GM18508 (cell line): ENCODE measurements at regions not wholly inside any gene's neighbourhood (a gene's known extent, or its start where the extent isn't known, plus 50 kb on each side); places are given as distances from the start of the nearest gene placed in this dataset.
"Not testable (repeated sequence)": the region's sequence is repeated elsewhere in the genome, so short reads cannot be mapped to it uniquely, and the experiment has no call there.

Experiments used
- ATAC-seq: cut with Tn5 transposase; IDR thresholded peaks from one replicate; pipeline ENCODE4 v1.9.1; 2021; ENCODE audit warnings: moderate number of reproducible peaks; ENCODE audit not compliant: insufficient read depth, unreplicated experiment

DNA sequence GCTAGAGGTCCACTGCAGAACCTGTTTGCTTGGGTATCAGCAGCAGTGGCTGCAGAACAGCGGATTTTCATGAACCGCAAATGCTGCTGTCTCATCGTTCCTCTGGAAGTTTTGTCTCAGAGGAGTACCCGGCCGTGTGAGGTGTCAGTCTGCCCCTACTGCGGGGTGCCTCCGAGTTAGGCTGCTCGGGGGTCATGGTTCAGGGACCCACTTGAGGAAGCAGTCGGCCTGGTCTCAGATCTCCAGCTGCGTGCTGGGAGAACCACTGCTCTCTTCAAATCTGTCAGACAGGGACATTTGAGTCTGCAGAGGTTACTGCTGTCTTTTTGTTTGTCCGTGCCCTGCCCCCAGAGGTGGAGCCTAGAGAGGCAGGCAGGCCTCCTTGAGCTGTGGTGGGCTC is 109.5 kb upstream of the TMEM196 start:
- ATAC-seq = not testable (repeated sequence)

GRCh38 chr7:19872094-19872493 is 98.7 kb upstream of the TMEM196 start:
- ATAC-seq = no peak

DNA sequence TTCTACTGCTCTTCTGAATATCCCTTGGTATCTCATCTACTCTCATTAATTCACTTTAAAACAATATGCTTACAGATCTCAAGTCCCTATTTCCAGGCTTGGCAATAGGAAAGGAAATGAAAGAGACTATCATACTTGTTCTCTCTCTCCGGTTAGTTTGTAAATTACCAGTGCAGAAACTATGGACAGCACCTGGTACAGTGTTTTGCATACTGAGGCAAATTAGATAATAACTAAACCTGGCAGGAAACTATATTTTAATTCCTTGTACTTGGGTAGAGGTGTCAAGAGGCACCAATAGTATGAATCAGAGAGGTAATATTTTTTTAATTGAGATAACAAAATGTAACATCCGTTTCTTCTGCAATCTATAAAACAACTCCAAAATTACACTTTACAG is 97.7 kb upstream of the TMEM196 start:
- ATAC-seq = peak; percentile 38

- peak; percentile 77 for ATAC-seq
Measured at GRCh38 chr7:19869979-19870378, 96.6 kb upstream of the TMEM196 start.

DNA sequence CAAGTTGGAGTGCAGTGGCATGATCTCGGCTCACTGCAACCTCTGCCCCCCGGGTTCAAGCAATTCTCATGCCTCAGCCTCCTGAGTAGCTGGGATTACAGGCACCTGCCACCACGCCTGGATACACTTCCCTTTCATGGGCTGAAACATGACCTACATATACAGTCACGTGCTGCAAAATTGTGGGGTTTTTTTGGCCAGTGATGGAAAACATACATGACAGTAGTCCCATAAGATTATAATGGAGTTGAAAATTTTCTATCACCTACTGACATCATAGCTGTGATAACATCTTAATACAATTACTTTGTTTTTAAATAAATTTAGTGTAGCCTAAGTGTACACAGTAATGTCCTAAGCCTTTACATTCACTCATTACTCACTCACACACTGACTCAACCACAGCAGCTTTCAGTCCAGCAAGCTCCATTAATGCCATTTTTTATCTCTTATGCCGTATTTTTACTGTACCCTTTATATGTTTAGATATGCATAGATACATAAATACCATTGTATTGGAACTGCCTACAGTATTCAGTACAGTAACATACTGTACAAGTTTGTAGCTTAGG is 79.9 kb upstream of the TMEM196 start:
- no peak for ATAC-seq

DNA sequence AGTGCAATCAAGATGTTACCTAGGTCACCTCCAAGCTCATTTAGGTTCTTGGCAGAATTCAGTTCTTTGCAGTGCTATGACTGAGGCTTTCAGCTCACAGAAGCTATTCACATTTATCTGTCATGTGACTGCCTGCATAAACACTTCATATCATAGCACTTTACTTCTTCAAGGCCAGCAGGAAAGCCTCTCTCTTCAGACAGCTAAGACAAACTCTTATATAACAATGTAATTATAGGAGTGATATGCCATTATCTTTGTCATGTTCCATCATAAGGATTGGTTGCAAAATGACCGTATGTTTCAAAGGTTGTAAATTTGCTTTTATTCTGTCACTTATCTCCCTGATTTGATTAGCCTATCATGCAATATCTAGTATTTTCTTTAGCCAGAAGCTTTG is 78.8 kb upstream of the TMEM196 start:
- no peak for ATAC-seq

DNA sequence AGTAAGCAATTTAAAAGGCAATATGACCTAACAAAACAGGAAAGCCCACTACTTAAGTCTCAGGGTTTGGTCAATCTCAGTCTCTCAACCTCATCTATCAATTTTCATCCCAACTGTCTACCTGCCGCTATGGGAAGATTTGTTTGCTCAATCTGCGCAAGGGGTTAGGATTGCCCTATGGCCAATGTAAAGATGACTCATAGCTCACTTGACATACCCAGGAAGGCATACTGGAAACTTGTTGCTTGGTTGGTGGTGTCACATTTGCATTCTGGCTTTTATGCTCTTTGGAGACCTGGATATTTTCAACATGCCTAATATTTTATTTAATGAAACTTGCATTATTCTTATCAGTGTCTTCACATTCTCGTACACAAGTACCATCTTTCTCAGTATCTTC is 78.1 kb upstream of the TMEM196 start:
- no peak for ATAC-seq

DNA sequence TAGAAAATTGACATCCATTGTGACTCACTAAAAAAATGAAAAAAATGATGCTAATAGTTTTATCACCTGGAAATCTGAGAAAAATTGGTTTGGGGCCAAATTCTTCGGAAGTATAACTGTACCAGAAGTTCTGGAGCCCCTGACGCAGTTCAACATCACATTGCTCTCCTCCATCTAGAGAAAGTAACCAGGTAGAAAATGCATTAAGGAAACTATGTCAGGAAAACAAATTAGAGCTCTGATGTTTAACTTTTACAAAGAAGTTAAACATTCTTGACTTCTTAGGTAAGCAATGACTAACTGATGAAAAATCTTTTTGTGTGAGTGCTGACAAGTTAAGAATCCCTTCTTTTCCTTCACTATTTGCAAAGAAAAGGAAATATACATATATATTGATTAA is 61.1 kb upstream of the TMEM196 start:
- ATAC-seq = no peak

DNA sequence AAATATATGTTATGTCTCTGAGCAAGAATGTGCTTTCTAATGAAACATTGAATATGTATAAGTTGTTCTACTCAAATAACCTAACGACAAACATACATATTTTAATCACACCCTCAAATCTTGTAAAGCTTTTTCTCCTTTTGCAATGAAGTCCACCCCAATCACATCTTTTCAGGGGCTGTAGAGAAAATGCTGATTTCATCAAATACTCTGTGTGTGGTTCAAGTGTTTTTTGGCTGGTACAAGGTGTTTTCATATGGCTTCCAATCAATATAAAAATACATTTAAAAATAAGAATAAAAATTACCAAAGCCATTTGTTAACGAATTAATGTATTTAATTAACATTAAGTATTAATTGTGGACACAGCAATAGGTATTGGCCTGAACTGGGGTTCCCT is 57.2 kb upstream of the TMEM196 start:
- ATAC-seq = no peak
